ENCODE measurements at regions not wholly inside any gene's neighbourhood (a gene's known extent, or its start where the extent isn't known, plus 50 kb on each side); places are given as distances from the start of the nearest gene placed in this dataset.
"Not testable (repeated sequence)": the region's sequence is repeated elsewhere in the genome, so short reads cannot be mapped to it uniquely, and the experiment has no call there.

DNA sequence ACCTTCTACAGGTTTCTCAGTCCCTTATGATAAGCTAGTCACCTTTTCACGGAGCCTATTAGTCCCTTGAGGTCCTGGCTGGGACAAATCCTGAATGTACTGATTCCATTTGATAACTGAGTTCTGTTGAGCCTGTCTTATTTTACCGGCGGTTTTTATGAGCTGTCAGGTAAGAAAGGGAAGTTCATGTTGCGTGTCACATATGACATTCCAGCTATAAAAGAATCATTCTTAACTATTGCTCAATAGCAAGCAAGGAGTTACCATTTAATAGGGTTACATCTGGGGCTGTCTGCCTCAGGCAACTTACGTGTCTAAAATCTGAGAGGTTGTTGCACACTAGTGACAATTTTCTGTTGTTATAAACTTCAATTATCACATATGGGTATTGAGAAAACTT, 394.6 kb downstream of the TECRL start:
- no peak overlapping the region for H3K4me3 ChIP-seq (ENCODE audit: low read length)
- ATAC-seq (no peak), DNase-seq (no peak)
- H3K4me1 ChIP-seq (ENCODE audit: control insufficient read depth, insufficient read depth, low read length): no peaks in the 10 kb centered on the region
- intact Hi-C loops (cut with DNase I): no loop called here
- 65% methylated on average over 5 of the region's 5 CpGs for WGBS
- no peak overlapping the region for H3K27ac ChIP-seq (ENCODE audit: low read length)
- no peaks in the 10 kb centered on the region for H3K27me3 ChIP-seq (ENCODE audit: control insufficient read depth, insufficient read depth)
- H3K9me3 ChIP-seq (ENCODE audit: control insufficient read depth, low read length): no peaks in the 10 kb centered on the region

DNA sequence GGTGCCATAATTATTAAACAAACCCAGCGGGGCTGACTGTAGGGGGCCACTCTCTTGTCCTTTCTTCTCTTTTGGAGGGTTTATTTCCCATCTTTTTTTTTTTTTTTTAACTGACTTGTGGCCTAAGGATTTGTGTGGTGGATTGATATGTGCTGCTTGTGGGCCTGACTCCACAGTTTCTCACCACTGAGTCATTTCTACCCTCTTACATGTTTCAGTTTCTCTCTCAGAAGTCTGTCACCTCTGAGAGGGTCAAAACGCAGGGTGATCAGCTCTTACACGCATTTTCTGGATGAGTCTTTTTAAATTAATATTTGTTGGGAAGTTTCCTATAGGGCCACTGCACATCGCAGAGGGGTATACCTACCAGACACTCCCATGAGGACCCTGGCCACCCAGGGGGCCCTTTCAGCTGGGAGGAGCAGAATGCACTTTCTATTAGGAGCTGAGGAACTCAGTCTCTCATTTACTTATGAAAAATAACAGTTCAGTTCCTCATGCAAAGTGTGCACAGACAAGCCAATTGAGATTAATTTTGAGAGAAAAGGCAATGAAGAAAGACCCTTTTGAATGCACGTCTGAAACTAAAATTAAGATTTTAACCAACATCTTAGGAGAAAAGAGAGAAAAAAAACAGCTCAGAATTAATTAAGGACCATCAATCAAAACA, 407.9 kb downstream of the TECRL start:
- Histone ChIP-seq H3K4me3 (ENCODE audit: low read length) (no peak overlapping the region), H3K9me3 (ENCODE audit: control insufficient read depth, low read length) (no peaks in the 10 kb centered on the region), H3K27me3 (ENCODE audit: control insufficient read depth, insufficient read depth) (no peaks in the 10 kb centered on the region), H3K27ac (ENCODE audit: low read length) (no peak overlapping the region), H3K4me1 (ENCODE audit: control insufficient read depth, insufficient read depth, low read length) (no peaks in the 10 kb centered on the region)
- ATAC-seq: no peak
- no peak for DNase-seq
- 79% methylated on average over 5 of the region's 5 CpGs for WGBS
- intact Hi-C loops (cut with DNase I): no loop called here

DNA sequence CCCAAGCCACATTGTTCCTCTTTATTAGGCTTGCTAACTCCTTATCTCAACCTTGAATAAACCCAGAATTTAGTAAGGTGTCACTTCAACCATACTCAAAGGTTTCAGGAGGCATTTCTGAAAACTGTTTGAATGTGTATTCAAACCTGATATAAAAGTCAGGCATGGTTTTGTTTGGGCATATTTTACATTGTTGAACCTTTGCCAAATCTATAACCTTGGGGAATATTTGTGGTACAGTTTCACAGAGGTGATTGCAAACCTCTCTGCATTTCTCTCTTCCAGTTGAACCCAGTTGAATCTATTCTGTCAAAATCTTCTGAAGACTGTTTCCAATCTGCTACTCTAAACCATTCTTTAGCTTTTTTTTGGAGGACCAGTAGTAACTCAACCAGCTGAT, 409.0 kb downstream of the TECRL start:
- H3K27ac ChIP-seq (ENCODE audit: low read length): no peak overlapping the region
- DNase-seq: no peak

DNA sequence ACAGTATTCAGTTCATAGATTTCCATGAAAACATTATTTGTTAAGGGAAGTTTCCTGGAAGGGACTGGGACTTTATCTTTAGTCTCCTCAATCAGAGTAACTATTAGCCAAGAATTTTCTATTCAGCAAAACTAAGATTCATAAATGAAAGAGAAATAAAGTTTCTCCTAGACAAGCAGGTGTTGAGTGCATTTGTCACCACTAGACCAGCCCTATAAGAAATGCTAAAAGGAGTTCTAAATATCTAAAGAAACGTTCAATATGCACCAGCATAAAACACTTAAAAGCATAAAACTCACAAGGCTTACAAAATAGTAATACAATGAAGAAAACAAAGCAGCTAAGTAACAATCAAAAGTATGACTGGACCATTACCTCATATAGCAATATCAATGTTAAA, 423.0 kb downstream of the TECRL start:
- Histone ChIP-seq H3K9me3 (ENCODE audit: control insufficient read depth, low read length) (no peaks in the 10 kb centered on the region), H3K4me1 (ENCODE audit: control insufficient read depth, insufficient read depth, low read length) (no peaks in the 10 kb centered on the region), H3K4me3 (ENCODE audit: low read length) (no peak overlapping the region), H3K27me3 (ENCODE audit: control insufficient read depth, insufficient read depth) (no peaks in the 10 kb centered on the region), H3K27ac (ENCODE audit: low read length) (no peak overlapping the region)
- DNase-seq (no peak), ATAC-seq (no peak)
- 41% methylated on average over 1 of the region's 1 CpG for WGBS
- intact Hi-C loops (cut with DNase I): no loop called here

More for the DNA sequence above, 409.0 kb downstream of the TECRL start:
- Histone ChIP-seq H3K9me3 (ENCODE audit: control insufficient read depth, low read length) (no peaks in the 10 kb centered on the region), H3K4me3 (ENCODE audit: low read length) (no peak overlapping the region), H3K4me1 (ENCODE audit: control insufficient read depth, insufficient read depth, low read length) (no peaks in the 10 kb centered on the region), H3K27me3 (ENCODE audit: control insufficient read depth, insufficient read depth) (no peaks in the 10 kb centered on the region)
- no peak for ATAC-seq
- intact Hi-C loops (cut with DNase I): no loop called here

DNA sequence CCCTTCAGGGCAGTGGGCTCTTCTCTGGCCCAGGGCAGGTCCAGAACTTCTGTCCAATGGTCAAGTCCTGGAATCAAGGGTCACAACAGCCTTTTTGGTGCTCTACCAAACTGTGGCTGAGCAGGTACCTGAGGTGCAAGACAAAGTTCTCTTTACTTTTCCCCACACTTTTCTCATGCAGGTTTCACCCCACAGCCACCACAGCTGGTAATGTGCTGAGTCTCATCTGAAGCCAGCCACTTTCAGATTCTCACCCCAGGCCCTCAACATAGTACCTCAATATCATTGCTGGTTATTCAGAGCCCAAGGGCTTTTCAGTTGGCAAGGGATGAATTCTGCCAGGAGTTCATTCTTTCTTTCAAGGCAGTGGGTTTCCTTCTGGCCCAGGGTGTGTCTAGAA, 426.0 kb downstream of the TECRL start:
- no peaks in the 10 kb centered on the region for H3K4me1 ChIP-seq (ENCODE audit: control insufficient read depth, insufficient read depth, low read length)
- H3K27me3 ChIP-seq (ENCODE audit: control insufficient read depth, insufficient read depth): no peaks in the 10 kb centered on the region
- no peak for ATAC-seq
- H3K9me3 ChIP-seq (ENCODE audit: control insufficient read depth, low read length): no peaks in the 10 kb centered on the region
- no peak for DNase-seq
- no peak overlapping the region for H3K4me3 ChIP-seq (ENCODE audit: low read length)
- intact Hi-C loops (cut with DNase I): no loop called here
- no peak overlapping the region for H3K27ac ChIP-seq (ENCODE audit: low read length)

DNA sequence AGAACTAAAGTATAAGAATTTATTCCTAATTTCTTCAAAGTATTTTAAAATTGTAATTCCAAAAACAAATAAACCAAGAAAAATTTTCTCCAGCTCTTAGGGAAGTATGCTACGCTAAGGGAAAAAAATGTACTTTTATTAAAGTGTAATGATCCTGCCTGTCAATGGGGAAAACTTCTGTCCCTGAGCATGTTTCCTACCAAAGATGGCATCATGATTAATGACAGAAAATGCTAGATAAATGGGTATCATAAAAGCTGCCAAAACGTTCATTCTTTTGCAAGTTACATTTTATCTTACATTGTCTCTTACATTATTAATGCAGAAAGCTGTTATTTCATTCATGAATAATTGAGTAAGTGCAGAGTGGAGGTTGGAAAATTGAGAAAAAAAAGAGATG, 443.4 kb downstream of the TECRL start:
- WGBS: 47% methylated on average over 2 of the region's 2 CpGs
- ATAC-seq (no peak), DNase-seq (no peak)
- H3K4me1 ChIP-seq (ENCODE audit: control insufficient read depth, insufficient read depth, low read length): no peaks in the 10 kb centered on the region
- no peak overlapping the region for H3K27ac ChIP-seq (ENCODE audit: low read length)
- intact Hi-C loops (cut with DNase I): no loop called here
- no peaks in the 10 kb centered on the region for H3K27me3 ChIP-seq (ENCODE audit: control insufficient read depth, insufficient read depth)
- no peaks in the 10 kb centered on the region for H3K9me3 ChIP-seq (ENCODE audit: control insufficient read depth, low read length)
- no peak overlapping the region for H3K4me3 ChIP-seq (ENCODE audit: low read length)

DNA sequence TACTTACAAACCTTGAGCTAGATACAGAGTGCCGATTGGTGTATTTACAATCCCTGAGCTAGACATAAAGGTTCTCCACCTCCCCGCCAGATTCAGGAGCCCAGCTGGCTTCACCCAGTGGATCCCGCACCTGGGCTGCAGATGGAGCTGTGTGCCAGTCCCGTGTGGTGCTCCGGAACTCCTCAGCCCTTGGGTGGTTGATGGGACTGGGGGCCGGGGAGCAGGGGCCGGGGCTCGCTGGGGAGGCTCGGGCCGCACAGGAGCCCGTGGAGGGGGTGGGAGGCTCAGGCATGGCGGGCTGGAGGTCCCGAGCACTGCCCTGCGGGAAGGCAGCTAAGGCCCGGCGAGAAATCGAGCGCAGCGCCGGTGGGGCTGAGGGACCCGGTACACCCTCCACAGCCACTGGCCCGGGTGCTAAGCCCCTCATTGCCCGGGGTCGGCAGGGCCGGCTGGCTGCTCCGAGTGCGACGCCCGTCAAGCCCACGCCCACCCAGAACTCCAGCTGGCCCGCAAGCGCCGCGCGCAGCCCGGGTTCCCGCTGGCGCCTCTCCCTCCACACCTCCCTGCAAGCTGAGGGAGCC, 466.5 kb downstream of the TECRL start:
- H3K4me3 ChIP-seq (ENCODE audit: low read length); H3K9me3 ChIP-seq (ENCODE audit: control insufficient read depth, low read length); H3K4me1 ChIP-seq (ENCODE audit: control insufficient read depth, insufficient read depth, low read length); H3K27ac ChIP-seq (ENCODE audit: low read length); H3K27me3 ChIP-seq (ENCODE audit: control insufficient read depth, insufficient read depth); ATAC-seq; intact Hi-C loops (cut with DNase I): not testable (repeated sequence)
- 93% methylated on average over 37 of the region's 38 CpGs for WGBS
- DNase-seq: peak in 2 of 3 donors; percentile 25 to 55

DNA sequence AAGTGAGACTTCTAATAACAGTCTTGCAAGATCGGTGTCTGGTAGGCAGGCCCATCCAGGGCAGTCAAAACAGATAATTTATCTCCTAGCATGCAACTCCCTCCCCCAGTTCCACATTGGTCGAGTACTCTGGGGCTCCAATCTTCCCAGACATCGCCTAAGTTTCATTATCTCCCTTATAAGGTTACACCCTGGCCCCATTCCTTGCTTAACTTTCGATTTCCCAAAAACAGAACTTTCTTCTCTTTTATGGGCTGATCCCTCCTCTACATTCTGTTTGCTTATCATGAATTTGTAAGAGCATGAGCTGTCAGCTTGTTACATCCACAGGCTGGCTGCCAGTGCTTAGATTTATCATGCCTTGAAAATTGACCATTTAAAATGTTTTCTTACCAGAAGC, 471.3 kb downstream of the TECRL start:
- H3K27me3 ChIP-seq (ENCODE audit: control insufficient read depth, insufficient read depth): no peaks in the 10 kb centered on the region
- H3K4me1 ChIP-seq (ENCODE audit: control insufficient read depth, insufficient read depth, low read length): no peaks in the 10 kb centered on the region
- ATAC-seq: peak; percentile 62 to 75
- peak in 1 of 3 donors; percentile 56 for DNase-seq
- peak overlapping the region; percentile 15 for H3K4me3 ChIP-seq (ENCODE audit: low read length)
- intact Hi-C loops (cut with DNase I): no loop called here
- 23% methylated on average over 4 of the region's 4 CpGs for WGBS
- H3K27ac ChIP-seq (ENCODE audit: low read length): no peak overlapping the region
- no peaks in the 10 kb centered on the region for H3K9me3 ChIP-seq (ENCODE audit: control insufficient read depth, low read length)

DNA sequence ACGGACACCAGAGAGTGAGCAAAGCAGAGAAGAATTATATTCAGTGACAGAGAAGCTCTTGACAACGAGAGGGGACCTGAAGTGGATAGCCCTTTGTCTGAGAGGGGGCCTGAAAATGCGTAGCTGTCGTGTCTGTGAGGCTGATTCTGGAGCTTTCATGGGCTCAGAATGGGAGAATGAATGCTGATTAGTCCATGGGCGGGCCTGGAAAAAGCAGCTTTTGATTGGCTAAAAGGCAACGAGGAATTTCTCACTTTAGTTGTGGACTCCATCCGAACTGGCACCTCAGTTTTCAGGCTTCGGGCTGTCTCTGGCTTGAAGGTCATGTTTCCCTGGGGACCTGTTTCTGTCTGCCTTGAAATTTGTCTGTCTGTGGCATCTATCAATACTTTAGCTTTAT, 487.1 kb downstream of the TECRL start:
- no peak overlapping the region for H3K4me3 ChIP-seq (ENCODE audit: low read length)
- ATAC-seq: no peak
- H3K27me3 ChIP-seq (ENCODE audit: control insufficient read depth, insufficient read depth): no peaks in the 10 kb centered on the region
- intact Hi-C loops (cut with DNase I): no loop called here
- H3K4me1 ChIP-seq (ENCODE audit: control insufficient read depth, insufficient read depth, low read length): no peaks in the 10 kb centered on the region
- no peak overlapping the region for H3K27ac ChIP-seq (ENCODE audit: low read length)
- DNase-seq: no peak
- H3K9me3 ChIP-seq (ENCODE audit: control insufficient read depth, low read length): no peaks in the 10 kb centered on the region
- 64% methylated on average over 8 of the region's 8 CpGs for WGBS

DNA sequence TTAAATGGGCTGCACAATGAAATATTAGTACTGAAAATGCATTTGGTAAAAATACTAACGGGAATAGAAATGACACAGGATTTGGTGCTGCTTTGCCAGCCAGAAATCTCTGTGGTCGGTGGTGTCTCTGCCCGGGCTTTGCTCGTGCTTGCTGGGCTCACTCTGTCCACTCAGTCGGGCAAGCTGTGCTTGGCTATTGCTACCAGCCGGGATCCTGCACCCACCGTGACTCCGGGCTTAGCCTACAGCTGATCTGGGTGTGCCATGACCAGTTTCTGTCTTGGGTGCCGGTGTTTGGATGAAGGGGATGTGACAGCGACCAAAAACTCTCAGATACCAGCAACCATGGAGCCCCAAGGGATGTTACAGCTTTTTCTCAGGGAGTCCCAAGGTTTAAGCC, 487.7 kb downstream of the TECRL start:
- intact Hi-C loops (cut with DNase I): no loop called here
- WGBS: 85% methylated on average over 10 of the region's 10 CpGs
- ATAC-seq (no peak), DNase-seq (peak in 1 of 3 donors; percentile 13)
- no peak overlapping the region for H3K27ac ChIP-seq (ENCODE audit: low read length)
- no peaks in the 10 kb centered on the region for H3K9me3 ChIP-seq (ENCODE audit: control insufficient read depth, low read length)
- no peaks in the 10 kb centered on the region for H3K4me1 ChIP-seq (ENCODE audit: control insufficient read depth, insufficient read depth, low read length)
- no peaks in the 10 kb centered on the region for H3K27me3 ChIP-seq (ENCODE audit: control insufficient read depth, insufficient read depth)
- H3K4me3 ChIP-seq (ENCODE audit: low read length): no peak overlapping the region

DNA sequence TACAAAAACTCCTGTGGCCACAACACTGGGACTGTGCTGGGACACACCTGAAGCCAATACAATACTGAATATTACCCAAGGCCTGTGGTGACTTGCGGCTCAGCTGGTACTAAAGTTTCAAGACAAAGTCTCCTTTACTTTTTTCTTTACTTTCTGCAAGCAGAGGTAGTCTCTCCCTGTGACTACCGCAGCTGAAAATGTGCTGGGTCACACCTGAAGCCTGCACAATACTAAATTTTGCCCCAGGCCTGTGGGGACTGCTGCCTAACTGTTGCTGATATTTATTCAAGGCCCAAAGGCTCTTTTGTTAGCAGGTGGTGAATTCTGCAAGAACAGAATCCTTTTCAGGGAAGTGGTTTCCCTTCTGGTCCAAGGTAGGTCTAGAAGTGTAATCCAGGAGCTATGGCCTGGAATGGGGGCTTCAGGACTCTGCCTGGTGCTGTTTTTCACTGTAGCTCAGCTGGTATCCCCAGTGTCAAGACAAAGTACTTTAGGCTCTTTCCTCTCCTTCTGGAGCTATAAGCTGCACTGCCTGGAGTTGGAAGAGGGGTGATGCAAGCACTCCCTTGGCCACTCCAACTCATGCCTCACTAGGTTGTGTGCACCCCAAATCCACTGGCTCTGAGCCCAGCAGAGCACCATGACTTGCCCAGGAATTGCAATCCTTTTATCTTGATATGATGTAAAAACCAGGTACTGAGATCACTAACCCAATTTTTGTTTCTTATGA, 489.4 kb downstream of the TECRL start:
- WGBS: 90% methylated on average over 2 of the region's 2 CpGs
- intact Hi-C loops (cut with DNase I): no loop called here
- ATAC-seq (no peak), DNase-seq (no peak)
- no peak overlapping the region for H3K4me3 ChIP-seq (ENCODE audit: low read length)
- no peaks in the 10 kb centered on the region for H3K4me1 ChIP-seq (ENCODE audit: control insufficient read depth, insufficient read depth, low read length)
- H3K27ac ChIP-seq (ENCODE audit: low read length): no peak overlapping the region
- no peaks in the 10 kb centered on the region for H3K9me3 ChIP-seq (ENCODE audit: control insufficient read depth, low read length)
- no peaks in the 10 kb centered on the region for H3K27me3 ChIP-seq (ENCODE audit: control insufficient read depth, insufficient read depth)

Measured in right cardiac atrium (tissue), 5 donors.